COLO829 (cell line): ENCODE measurements at regions not wholly inside any gene's neighbourhood (a gene's known extent, or its start where the extent isn't known, plus 50 kb on each side); places are given as distances from the start of the nearest gene placed in this dataset.
"Not testable (repeated sequence)": the region's sequence is repeated elsewhere in the genome, so short reads cannot be mapped to it uniquely, and the experiment has no call there.

Source experiments
- DNase-seq: peaks from one replicate; pipeline ENCODE4 v3.0.0; 2012; ENCODE audit warnings: low spot score

DNA sequence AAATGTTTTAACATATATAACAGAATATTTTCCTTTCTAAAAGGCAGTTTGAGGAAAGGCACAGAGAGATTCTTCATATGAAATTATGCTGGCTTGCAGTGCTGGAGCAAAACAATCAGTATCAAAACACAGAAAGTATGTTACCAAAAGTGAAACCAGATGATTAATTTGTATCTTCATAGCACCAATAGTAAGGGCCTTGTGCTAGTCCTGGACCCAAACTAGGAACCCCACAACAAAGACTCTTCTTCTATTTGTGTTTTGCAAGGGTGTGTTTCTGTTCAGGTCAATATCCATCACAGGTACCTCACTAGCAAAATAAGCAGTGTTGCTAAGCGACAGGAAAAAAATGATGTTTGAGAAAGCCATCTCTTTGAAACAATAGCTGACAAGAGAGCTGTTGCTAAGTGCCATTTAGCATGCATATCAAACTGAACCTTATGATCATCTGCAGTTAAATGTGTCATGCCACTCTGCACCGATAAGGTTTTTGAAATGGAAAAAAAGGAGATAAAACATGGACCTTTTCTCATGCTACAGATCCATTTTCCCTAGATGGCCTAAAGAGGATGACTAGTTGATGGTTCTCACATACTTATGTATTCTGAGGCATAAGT, 196.2 kb upstream of the ALG10 start:
- DNase-seq = no peak

GRCh38 chr12:33828326-33828725, 194.0 kb upstream of the ALG10 start:
- DNase-seq = no peak

DNA sequence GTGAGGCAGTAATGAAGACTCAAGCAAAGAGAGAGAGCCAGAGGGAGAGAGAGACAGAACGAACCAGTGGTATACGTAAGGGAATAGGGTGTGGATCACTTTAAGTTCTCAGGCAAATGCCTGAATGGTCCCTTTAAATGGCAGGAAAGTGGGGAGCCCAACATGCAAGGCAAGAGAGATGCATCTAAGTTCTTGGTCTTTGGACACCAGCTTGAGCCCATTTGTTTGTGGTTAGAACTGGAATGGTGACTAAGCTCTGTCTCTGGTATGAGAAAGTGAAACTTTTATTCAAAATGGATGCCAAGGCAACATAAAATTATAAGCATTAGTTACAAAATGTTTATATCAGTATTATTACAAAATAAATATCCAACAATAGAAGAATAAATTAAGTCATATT, 192.2 kb upstream of the ALG10 start:
- no peak for DNase-seq

GRCh38 chr12:33832900-33833299, 189.4 kb upstream of the ALG10 start:
- no peak for DNase-seq

GRCh38 chr12:33834672-33835071, 187.6 kb upstream of the ALG10 start:
- DNase-seq = no peak

DNA sequence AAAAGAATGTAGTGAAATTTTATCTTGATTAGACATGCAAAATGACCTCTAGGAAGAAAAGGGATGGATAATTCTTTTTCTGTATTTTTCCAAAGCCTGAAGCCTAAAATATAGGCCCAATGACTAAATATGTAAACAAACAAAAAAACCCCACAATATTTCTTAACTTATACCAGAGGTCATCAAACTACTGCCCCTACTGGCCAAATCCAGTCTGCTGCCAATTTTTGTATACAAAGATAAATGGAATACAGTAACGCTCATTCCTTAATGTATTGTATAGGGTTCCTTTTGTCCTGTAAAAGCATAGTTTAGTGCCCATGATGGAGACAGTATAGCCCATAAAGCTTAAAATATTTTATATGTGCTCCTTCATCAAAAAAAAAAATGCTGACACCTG, 145.7 kb upstream of the ALG10 start:
- DNase-seq = no peak

DNA sequence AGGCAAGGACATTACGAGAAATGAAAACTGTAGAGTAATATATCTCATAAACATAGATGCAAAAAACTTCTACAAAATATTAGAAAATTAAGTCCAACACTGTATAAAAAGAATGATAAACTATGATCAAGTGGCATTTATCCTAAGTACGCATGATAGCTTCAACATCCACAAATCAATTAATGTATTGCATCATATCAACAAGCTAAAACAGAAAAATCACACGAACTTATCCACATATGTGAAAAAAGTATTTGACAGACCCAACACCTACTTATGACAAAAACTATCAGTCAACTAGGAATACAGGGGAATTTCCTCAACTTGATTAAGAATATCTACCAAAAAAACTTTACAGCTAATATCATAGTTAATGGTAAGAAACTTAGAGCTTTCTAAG, 129.9 kb upstream of the ALG10 start:
- DNase-seq = no peak

GRCh38 chr12:33920460-33920859, 101.8 kb upstream of the ALG10 start:
- DNase-seq = not testable (repeated sequence)

- no peak for DNase-seq
Observed at GRCh38 chr12:33926095-33926494, 96.2 kb upstream of the ALG10 start.

DNA sequence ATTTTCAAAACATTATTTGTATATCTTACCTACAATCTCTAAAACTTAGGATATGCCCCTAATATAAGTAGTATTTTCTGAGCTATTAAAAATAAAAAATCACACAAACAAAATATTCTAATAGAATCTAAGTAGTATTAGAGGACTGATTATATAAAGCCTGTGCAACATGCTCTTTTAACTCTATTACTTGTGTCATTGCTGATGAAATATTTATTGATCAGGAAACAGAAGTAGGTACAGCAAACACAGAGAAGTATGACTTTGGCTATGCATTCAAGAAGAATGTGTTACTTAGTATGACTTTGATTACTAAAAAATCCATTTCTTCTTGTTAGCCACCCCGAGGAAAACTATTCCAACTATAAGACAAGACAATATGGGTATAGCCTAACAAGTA, 84.6 kb upstream of the ALG10 start:
- not testable (repeated sequence) for DNase-seq

DNA sequence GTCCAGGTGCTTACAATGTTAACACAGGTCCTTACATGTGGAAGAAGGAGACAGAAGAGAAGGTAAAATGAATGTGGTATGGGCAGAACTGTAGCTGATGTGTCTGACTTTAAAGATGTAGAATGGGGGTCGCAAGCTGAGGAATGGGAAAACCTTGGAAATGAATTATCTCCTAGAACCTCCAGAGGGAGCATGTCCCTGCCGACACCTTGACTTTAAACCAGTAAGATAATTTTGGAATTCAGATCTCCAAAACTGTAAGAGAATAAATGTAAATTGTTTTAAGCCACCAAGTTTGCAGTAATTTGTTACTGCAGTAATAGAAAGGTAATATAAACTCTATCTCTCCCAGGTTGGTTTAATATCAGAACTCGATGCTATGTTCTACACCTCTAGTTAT, 80.1 kb upstream of the ALG10 start:
- DNase-seq = no peak

- no peak for DNase-seq
Observed at GRCh38 chr12:33944703-33945437, 77.4 kb upstream of the ALG10 start.

- DNase-seq = no peak
Observed at GRCh38 chr12:33945438-33945784, 76.9 kb upstream of the ALG10 start.

DNA sequence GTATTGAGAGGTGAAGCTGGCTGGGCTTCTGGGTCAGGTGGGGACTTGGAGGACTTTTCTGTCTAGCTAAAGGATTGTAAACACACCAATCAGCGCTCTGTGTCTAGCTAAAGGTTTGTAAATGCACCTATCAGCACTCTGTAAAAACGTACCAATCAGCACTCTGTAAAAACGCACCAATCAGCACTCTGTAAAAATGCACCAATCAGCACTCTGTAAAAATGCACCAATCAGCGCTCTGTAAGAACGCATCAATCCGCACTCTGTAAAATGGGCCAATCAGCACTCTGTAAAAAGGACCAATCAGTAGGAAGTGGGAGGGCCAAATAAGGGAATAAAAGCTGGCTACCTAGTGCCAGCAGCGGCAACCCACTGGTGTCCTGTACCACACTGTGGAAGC, 56.1 kb upstream of the ALG10 start:
- not testable (repeated sequence) for DNase-seq

- no peak for DNase-seq
Observed at GRCh38 chr12:33967760-33968159, 54.5 kb upstream of the ALG10 start.
